IMR-90 (cell line): ENCODE measurements at regions not wholly inside any gene's neighbourhood (a gene's known extent, or its start where the extent isn't known, plus 50 kb on each side); places are given as distances from the start of the nearest gene placed in this dataset.

Experiments used
- ATAC-seq: fragments of 200-7000 bp; cut with Tn5 transposase; 2 replicates; pipeline ENCODE4 v1.9.1; 2020; ENCODE audit warnings: low read depth, mild to moderate bottlenecking, moderate library complexity
- BruUV-seq: library from RNA; stranded (reverse); fragments of 400-500 nt; replicated peaks from 2 replicates; lab custom pipeline; 2021; lab: Mats Ljungman, UMichigan
- CTCF ChIA-PET: fragments of 300-600 bp; formaldehyde crosslinking; extraction: SDS; loops from one replicate; lab custom pipeline; 2021; ENCODE audit warnings: antibody characterized with exemption; lab: Yijun Ruan, JAX
- POLR2A ChIA-PET: fragments of 300-600 bp; sonication (Branson Sonifier 250); formaldehyde crosslinking; loops from one replicate; lab custom pipeline; 2022; ENCODE audit warnings: antibody characterized with exemption; ENCODE audit not compliant: unreplicated experiment; lab: Charles Lee
- DNase-seq: peaks from one replicate; pipeline ENCODE4 v3.0.0; 2013
- H2AFZ ChIP-seq: replicated peaks from 2 replicates; pipeline ENCODE3; 2013; ENCODE audit warnings: low read length, mild to moderate bottlenecking; ENCODE audit not compliant: poor library complexity
- H2AK5ac ChIP-seq: 2 replicates; pipeline ENCODE4 v1.6.1; 2013; ENCODE audit warnings: low read depth, low read length, inconsistent platforms
- H2AK9ac ChIP-seq: replicated peaks from 2 replicates; pipeline ENCODE3; 2013; ENCODE audit warnings: mild to moderate bottlenecking, low read depth, low read length, moderate library complexity; ENCODE audit not compliant: poor library complexity
- H2BK120ac ChIP-seq: 2 replicates; pipeline ENCODE4 v1.6.1; 2013; ENCODE audit warnings: low read depth, low read length, inconsistent platforms
- H2BK15ac ChIP-seq: 3 replicates; pipeline ENCODE4 v1.6.1; 2013; ENCODE audit warnings: low read depth, low read length, inconsistent platforms
- H2BK20ac ChIP-seq: 2 replicates; pipeline ENCODE4 v1.6.1; 2013; ENCODE audit warnings: low read depth, mild to moderate bottlenecking, inconsistent platforms, low read length, moderate library complexity
- H2BK5ac ChIP-seq: 2 replicates; pipeline ENCODE4 v1.6.1; 2013; ENCODE audit warnings: mild to moderate bottlenecking, low read depth, low read length, inconsistent platforms; ENCODE audit not compliant: poor library complexity, severe bottlenecking
- H3K14ac ChIP-seq: replicated peaks from 2 replicates; pipeline ENCODE4 v1.6.1; 2013; ENCODE audit warnings: low read depth, low read length, inconsistent platforms
- H3K18ac ChIP-seq: 2 replicates; pipeline ENCODE4 v1.6.1; 2013; ENCODE audit warnings: low read depth, low read length, control low read depth
- H3K23ac ChIP-seq: 2 replicates; pipeline ENCODE4 v1.6.1; 2013; ENCODE audit warnings: low read depth, low read length, inconsistent platforms
- H3K27ac ChIP-seq: 2 replicates; pipeline ENCODE4 v1.5.1; 2013; ENCODE audit warnings: mild to moderate bottlenecking, control low read depth, low read length; ENCODE audit not compliant: insufficient read depth
- H3K27me3 ChIP-seq: 2 replicates; pipeline ENCODE4 v1.6.1; 2013; ENCODE audit warnings: low read length; ENCODE audit not compliant: control insufficient read depth, insufficient read depth
- H3K36me3 ChIP-seq: 2 replicates; pipeline ENCODE4 v1.6.1; 2013; ENCODE audit warnings: low read length, mixed read lengths; ENCODE audit not compliant: control insufficient read depth, insufficient read depth
- H3K4ac ChIP-seq: 2 replicates; pipeline ENCODE4 v1.6.1; 2013; ENCODE audit warnings: low read depth, low read length, inconsistent platforms
- H3K4me1 ChIP-seq: 2 replicates; pipeline ENCODE4 v1.6.1; 2013; ENCODE audit warnings: low read length, mixed read lengths; ENCODE audit not compliant: control insufficient read depth, insufficient read depth
- H3K4me2 ChIP-seq: 2 replicates; pipeline ENCODE4 v1.6.1; 2013; ENCODE audit warnings: low read depth, mild to moderate bottlenecking, control low read depth, low read length, moderate library complexity
- H3K4me3 ChIP-seq: 2 replicates; pipeline ENCODE4 v1.5.1; 2013; ENCODE audit warnings: low read depth, mild to moderate bottlenecking, control low read depth, low read length, moderate library complexity; ENCODE audit not compliant: insufficient read depth
- H3K56ac ChIP-seq: 2 replicates; pipeline ENCODE4 v1.6.1; 2013; ENCODE audit warnings: low read length, inconsistent platforms; ENCODE audit not compliant: insufficient read depth; ENCODE audit errors: extremely low read depth
- H3K79me1 ChIP-seq, 2 experiments: 2 replicates each; pipeline ENCODE4 v1.6.1; 2013; ENCODE audit warnings: low read length in 2 of 2, inconsistent platforms in 1 of 2, low read depth in 1 of 2
- H3K9ac ChIP-seq: 2 replicates; pipeline ENCODE4 v1.6.1; 2013; ENCODE audit warnings: low read depth, low read length, control low read depth
- H3K9me1 ChIP-seq: 2 replicates; pipeline ENCODE4 v1.6.1; 2013; ENCODE audit warnings: low read length, inconsistent platforms; ENCODE audit not compliant: insufficient read depth
- H3K9me3 ChIP-seq: 2 replicates; pipeline ENCODE4 v1.6.1; 2013; ENCODE audit warnings: low read length; ENCODE audit not compliant: control insufficient read depth, insufficient read depth
- H4K20me1 ChIP-seq: 2 replicates; pipeline ENCODE4 v1.6.1; 2013; ENCODE audit warnings: low read length, inconsistent platforms; ENCODE audit not compliant: insufficient read depth
- H4K5ac ChIP-seq: 2 replicates; pipeline ENCODE4 v1.6.1; 2013; ENCODE audit warnings: mild to moderate bottlenecking, low read depth, low read length, control low read depth
- H4K8ac ChIP-seq, 2 experiments: 2 replicates each; pipeline ENCODE4 v1.6.1; 2013; ENCODE audit warnings: low read depth in 2 of 2, low read length in 2 of 2, control low read depth in 1 of 2, inconsistent platforms in 1 of 2
- H4K91ac ChIP-seq: 2 replicates; pipeline ENCODE4 v1.6.1; 2013; ENCODE audit warnings: low read depth, low read length, inconsistent platforms; ENCODE audit not compliant: insufficient read depth
- BHLHE40 ChIP-seq: fragments of 150-350 bp; IDR thresholded peaks from 2 replicates; pipeline ENCODE4 v1.6.1; 2016; ENCODE audit warnings: mild to moderate bottlenecking, low read depth, low read length
- CEBPB ChIP-seq: IDR thresholded peaks from 2 replicates; pipeline ENCODE4 v1.6.1; 2012; ENCODE audit warnings: low read depth, low read length, improper control_type of control experiment
- CHD1 ChIP-seq: IDR thresholded peaks from 2 replicates; pipeline ENCODE4 v1.6.1; 2012; ENCODE audit warnings: low read depth, low read length, improper control_type of control experiment
- CTCF ChIP-seq: conservative IDR thresholded peaks from 2 replicates; pipeline ENCODE4 v1.5.1; 2012; ENCODE audit warnings: mild to moderate bottlenecking, low read depth, low read length, improper control_type of control experiment
- ELK1 ChIP-seq: fragments of 150-350 bp; IDR thresholded peaks from 2 replicates; pipeline ENCODE4 v1.6.1; 2016; ENCODE audit warnings: low read depth, mild to moderate bottlenecking, low read length, moderate library complexity, borderline replicate concordance
- FOS ChIP-seq: fragments of 150-350 bp; IDR thresholded peaks from 2 replicates; pipeline ENCODE4 v1.6.1; 2016; ENCODE audit warnings: low read depth, low read length
- MAFK ChIP-seq: IDR thresholded peaks from 2 replicates; pipeline ENCODE4 v1.6.1; 2012; ENCODE audit warnings: low read depth, low read length, improper control_type of control experiment
- MAZ ChIP-seq: IDR thresholded peaks from 2 replicates; pipeline ENCODE4 v1.6.1; 2012; ENCODE audit warnings: low read depth, mild to moderate bottlenecking, low read length, improper control_type of control experiment, moderate library complexity, borderline replicate concordance
- MXI1 ChIP-seq: IDR thresholded peaks from 2 replicates; pipeline ENCODE4 v1.6.1; 2012; ENCODE audit warnings: low read depth, mild to moderate bottlenecking, low read length, moderate library complexity, borderline replicate concordance
- NFE2L2 ChIP-seq: fragments of 150-350 bp; IDR thresholded peaks from 2 replicates; pipeline ENCODE4 v1.6.1; 2016; ENCODE audit warnings: low read depth, mild to moderate bottlenecking, low read length
- POLR2A ChIP-seq: IDR thresholded peaks from 2 replicates; pipeline ENCODE4 v1.6.1; 2012; ENCODE audit warnings: mild to moderate bottlenecking, low read depth, low read length
- RAD21 ChIP-seq: IDR thresholded peaks from 2 replicates; pipeline ENCODE4 v1.6.1; 2012; ENCODE audit warnings: low read length, improper control_type of control experiment
- RCOR1 ChIP-seq: IDR thresholded peaks from 2 replicates; pipeline ENCODE4 v1.6.1; 2012; ENCODE audit warnings: mild to moderate bottlenecking, low read length, improper control_type of control experiment; ENCODE audit not compliant: insufficient replicate concordance
- RFX5 ChIP-seq: IDR thresholded peaks from 2 replicates; pipeline ENCODE4 v1.8.0; 2012; ENCODE audit warnings: low read depth, mild to moderate bottlenecking, low read length, moderate library complexity
- SMC3 ChIP-seq: fragments of 150-350 bp; IDR thresholded peaks from 2 replicates; pipeline ENCODE4 v1.6.1; 2016; ENCODE audit warnings: low read depth, mild to moderate bottlenecking, antibody characterized with exemption, low read length, moderate library complexity
- USF2 ChIP-seq: fragments of 150-350 bp; IDR thresholded peaks from 2 replicates; pipeline ENCODE4 v1.6.1; 2017; ENCODE audit warnings: mild to moderate bottlenecking, antibody characterized with exemption, low read length, low read depth
- whole genome bisulfite sequencing, 2 experiments: methylation state at CpG; one replicate each; pipeline versions ENCODE4 v1.1.5 to v1.1.7; 2013; ENCODE audit warnings: missing lambda C conversion rate in 2 of 2; ENCODE audit not compliant: insufficient read length in 1 of 2; ENCODE audit errors: extremely low coverage in 2 of 2; 5-methylcytosine and 5-hydroxymethylcytosine counted together
- dilution Hi-C: fragments of 300-500 bp; cut with HindIII; formaldehyde crosslinking; loops from one replicate; pipeline ENCODE4 v1.14.3; 2018; ENCODE audit warnings: low sequenced_read_pairs; ENCODE audit not compliant: unreplicated experiment
- in situ Hi-C: fragments of 300-500 bp; cut with MboI; formaldehyde crosslinking; loops from 3 replicates; pipeline ENCODE4 v1.14.3; 2019; ENCODE audit warnings: low sequenced_read_pairs, inconsistent platforms, mixed read lengths
- intact Hi-C: fragments of 100-400 bp; cut with micrococcal nuclease; formaldehyde crosslinking; loops from 2 replicates; pipeline ENCODE4 v1.10.0; 2022

- H3K23ac ChIP-seq, result no peak overlapping the region
- no peak overlapping the region for H2BK20ac ChIP-seq
- no peak overlapping the region for H3K4ac ChIP-seq
- H3K4me2 ChIP-seq, result no peak overlapping the region
- H2AFZ ChIP-seq, result no peak overlapping the region
- H3K18ac ChIP-seq, result no peak overlapping the region
- no peak overlapping the region for H3K9ac ChIP-seq
- H3K27me3 ChIP-seq, result no peaks in the 10 kb centered on the region
- no peak overlapping the region for H4K91ac ChIP-seq
- H3K4me1 ChIP-seq, result no peaks in the 10 kb centered on the region
- ChIA-PET POLR2A (no interaction called here), CTCF (no interaction called here)
- H3K9me3 ChIP-seq, result no peaks in the 10 kb centered on the region
- H4K5ac ChIP-seq, result no peak overlapping the region
- no peak overlapping the region for H3K14ac ChIP-seq
- H4K8ac ChIP-seq, result no peak overlapping the region
- no peak overlapping the region for H2BK120ac ChIP-seq
- in situ Hi-C loops (no loop called here), intact Hi-C loops (no loop called here), dilution Hi-C loops (no loop called here)
- no peak overlapping the region for H3K4me3 ChIP-seq
- no CpG with 5 or more reads among the region's 4 CpGs for WGBS, 2 experiments
- H3K56ac ChIP-seq, result no peak overlapping the region
- TF ChIP-seq POLR2A, result no peak
- TF ChIP-seq CHD1, result no peak
- TF ChIP-seq RCOR1, result no peak
- no peak for TF ChIP-seq RFX5
- TF ChIP-seq USF2, result no peak
- no peak for TF ChIP-seq SMC3
- TF ChIP-seq ELK1, result no peak
- TF ChIP-seq CTCF, result no peak
- no peak for TF ChIP-seq FOS
- no peak for TF ChIP-seq BHLHE40
- TF ChIP-seq MXI1, result no peak
- TF ChIP-seq NFE2L2, result no peak
- TF ChIP-seq CEBPB, result no peak
- no peak for TF ChIP-seq MAFK
- TF ChIP-seq MAZ, result no peak
- no peak for TF ChIP-seq RAD21
- no TSS peak for BruUV-seq
- no peaks in the 10 kb centered on the region for H3K9me1 ChIP-seq
- no peak overlapping the region for H2AK5ac ChIP-seq
- H2BK15ac ChIP-seq, result no peak overlapping the region
- DNase-seq (no peak), ATAC-seq (no peak)
- H2AK9ac ChIP-seq, result no peak overlapping the region
- H2BK5ac ChIP-seq, result no peak overlapping the region
- no peak overlapping the region for H3K27ac ChIP-seq
- H4K20me1 ChIP-seq, result no peaks in the 10 kb centered on the region
- no peaks in the 10 kb centered on the region for H3K36me3 ChIP-seq
- no peaks in the 10 kb centered on the region for H3K79me1 ChIP-seq
Observed at GRCh38 chr5:126208691-126209090, 214.5 kb upstream of the GRAMD2B start.
